ENCODE measurements at regions not wholly inside any gene's neighbourhood (a gene's known extent, or its start where the extent isn't known, plus 50 kb on each side); places are given as distances from the start of the nearest gene placed in this dataset.

DNA sequence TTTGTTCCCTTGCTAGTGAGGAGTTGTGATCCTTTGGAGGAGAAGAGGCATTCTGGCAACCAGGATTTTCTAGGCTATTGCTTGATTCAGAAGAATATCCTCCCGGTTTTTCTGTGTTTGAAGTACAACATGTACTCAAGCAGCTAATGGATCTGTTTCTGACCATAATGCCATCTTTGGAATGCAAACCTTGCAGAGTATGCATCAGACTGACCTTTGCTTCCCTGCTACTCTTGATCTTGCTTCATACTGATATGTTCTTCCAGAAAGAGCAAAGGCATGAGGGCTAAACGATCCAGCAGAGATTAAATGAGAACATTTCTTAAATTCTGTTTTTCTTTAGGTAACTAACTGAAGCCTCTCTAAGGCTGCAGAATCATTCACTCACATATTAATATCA is 265.4 kb upstream of the SLC7A11 start:
- TF ChIP-seq NFIC (IDR thresholded peaks at IDR 0.05) = no peak
- no peak for TF ChIP-seq EP300 (IDR thresholded peaks at IDR 0.05; ENCODE audit: borderline replicate concordance)
- no peak for TF ChIP-seq YY1 (IDR thresholded peaks at IDR 0.05; ENCODE audit: low read depth)
- no peak for TF ChIP-seq CEBPB (IDR thresholded peaks at IDR 0.05)
- TF ChIP-seq, protein P1, sequence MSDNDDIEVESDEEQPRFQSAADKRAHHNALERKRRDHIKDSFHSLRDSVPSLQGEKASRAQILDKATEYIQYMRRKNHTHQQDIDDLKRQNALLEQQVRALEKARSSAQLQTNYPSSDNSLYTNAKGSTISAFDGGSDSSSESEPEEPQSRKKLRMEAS (IDR thresholded peaks at IDR 0.05) = no peak
- TF ChIP-seq TEAD4 (IDR thresholded peaks at IDR 0.05) = no peak

DNA sequence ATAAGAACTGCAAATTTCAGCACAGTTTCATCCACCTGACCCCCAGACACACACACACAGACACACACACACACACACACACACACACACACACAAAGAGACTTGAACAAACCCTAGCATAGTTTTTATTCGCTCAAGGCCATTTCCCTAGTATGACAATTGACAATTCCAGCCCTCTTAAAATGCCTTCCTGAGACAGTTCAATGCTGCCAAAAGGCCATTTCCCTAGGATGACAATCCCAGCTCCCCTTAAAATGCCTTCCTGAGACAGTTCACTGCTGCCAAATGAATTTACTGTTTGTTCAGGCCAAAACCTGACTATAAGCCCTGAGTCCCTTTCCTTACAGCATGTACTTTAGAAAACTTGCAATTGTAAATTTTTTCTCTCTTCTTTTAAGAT is 259.5 kb upstream of the SLC7A11 start:
- TF ChIP-seq TEAD4 (IDR thresholded peaks at IDR 0.05) = no peak
- no peak for TF ChIP-seq RAD21 (IDR thresholded peaks at IDR 0.05; ENCODE audit: low read depth)
- no peak for TF ChIP-seq NFIC (IDR thresholded peaks at IDR 0.05)
- no peak for TF ChIP-seq TAF1 (IDR thresholded peaks at IDR 0.05; ENCODE audit: low read depth)
- TF ChIP-seq CREB1 (IDR thresholded peaks at IDR 0.05; ENCODE audit: low read depth) = no peak
- no peak for TF ChIP-seq TCF12 (IDR thresholded peaks at IDR 0.05; ENCODE audit: low read depth)
- no peak for TF ChIP-seq CEBPB (IDR thresholded peaks at IDR 0.05)
- no peak for TF ChIP-seq ZBTB7A (IDR thresholded peaks at IDR 0.05; ENCODE audit: low read depth)
- TF ChIP-seq, protein P2, sequence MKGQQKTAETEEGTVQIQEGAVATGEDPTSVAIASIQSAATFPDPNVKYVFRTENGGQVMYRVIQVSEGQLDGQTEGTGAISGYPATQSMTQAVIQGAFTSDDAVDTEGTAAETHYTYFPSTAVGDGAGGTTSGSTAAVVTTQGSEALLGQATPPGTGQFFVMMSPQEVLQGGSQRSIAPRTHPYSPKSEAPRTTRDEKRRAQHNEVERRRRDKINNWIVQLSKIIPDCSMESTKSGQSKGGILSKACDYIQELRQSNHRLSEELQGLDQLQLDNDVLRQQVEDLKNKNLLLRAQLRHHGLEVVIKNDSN (IDR thresholded peaks at IDR 0.05) = no peak
- TF ChIP-seq EP300 (IDR thresholded peaks at IDR 0.05; ENCODE audit: borderline replicate concordance) = no peak
- TF ChIP-seq, protein P1 (IDR thresholded peaks at IDR 0.05) = no peak
- no peak for TF ChIP-seq FOXM1 (IDR thresholded peaks at IDR 0.05; ENCODE audit: borderline replicate concordance, low read depth)

DNA sequence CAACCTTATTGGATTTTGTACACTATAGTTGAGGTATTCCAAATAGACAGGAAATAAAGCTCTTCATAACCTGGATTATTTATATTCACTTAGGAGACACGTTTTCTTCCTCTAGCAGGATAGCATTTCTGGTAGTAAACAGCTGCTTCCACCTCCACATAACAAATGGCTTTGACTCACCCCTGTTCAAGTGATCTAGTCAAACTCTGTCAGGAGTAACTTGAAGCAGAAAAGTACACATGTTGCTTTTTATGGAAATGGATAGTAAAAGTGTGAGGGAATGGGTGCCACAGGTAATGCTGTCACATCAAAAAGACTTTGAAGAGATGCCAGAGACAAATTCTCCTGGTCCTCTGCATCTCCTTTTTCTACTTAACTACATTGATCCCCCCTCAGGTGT is 258.7 kb upstream of the SLC7A11 start:
- no peak for TF ChIP-seq YY1 (IDR thresholded peaks at IDR 0.05; ENCODE audit: low read depth)
- TF ChIP-seq EP300 (IDR thresholded peaks at IDR 0.05; ENCODE audit: borderline replicate concordance) = no peak
- TF ChIP-seq CREB1 (IDR thresholded peaks at IDR 0.05; ENCODE audit: low read depth) = no peak
- TF ChIP-seq EGR1 (IDR thresholded peaks at IDR 0.05) = no peak
- TF ChIP-seq TCF12 (IDR thresholded peaks at IDR 0.05; ENCODE audit: low read depth) = no peak
- TF ChIP-seq ZBTB7A (IDR thresholded peaks at IDR 0.05; ENCODE audit: low read depth) = no peak
- TF ChIP-seq FOXM1 (IDR thresholded peaks at IDR 0.05; ENCODE audit: borderline replicate concordance, low read depth) = no peak
- TF ChIP-seq TAF1 (IDR thresholded peaks at IDR 0.05; ENCODE audit: low read depth) = no peak
- TF ChIP-seq RAD21 (IDR thresholded peaks at IDR 0.05; ENCODE audit: low read depth) = no peak
- TF ChIP-seq, protein P1 (IDR thresholded peaks at IDR 0.05) = no peak
- TF ChIP-seq, protein P2 (IDR thresholded peaks at IDR 0.05) = no peak
- TF ChIP-seq, protein P3, sequence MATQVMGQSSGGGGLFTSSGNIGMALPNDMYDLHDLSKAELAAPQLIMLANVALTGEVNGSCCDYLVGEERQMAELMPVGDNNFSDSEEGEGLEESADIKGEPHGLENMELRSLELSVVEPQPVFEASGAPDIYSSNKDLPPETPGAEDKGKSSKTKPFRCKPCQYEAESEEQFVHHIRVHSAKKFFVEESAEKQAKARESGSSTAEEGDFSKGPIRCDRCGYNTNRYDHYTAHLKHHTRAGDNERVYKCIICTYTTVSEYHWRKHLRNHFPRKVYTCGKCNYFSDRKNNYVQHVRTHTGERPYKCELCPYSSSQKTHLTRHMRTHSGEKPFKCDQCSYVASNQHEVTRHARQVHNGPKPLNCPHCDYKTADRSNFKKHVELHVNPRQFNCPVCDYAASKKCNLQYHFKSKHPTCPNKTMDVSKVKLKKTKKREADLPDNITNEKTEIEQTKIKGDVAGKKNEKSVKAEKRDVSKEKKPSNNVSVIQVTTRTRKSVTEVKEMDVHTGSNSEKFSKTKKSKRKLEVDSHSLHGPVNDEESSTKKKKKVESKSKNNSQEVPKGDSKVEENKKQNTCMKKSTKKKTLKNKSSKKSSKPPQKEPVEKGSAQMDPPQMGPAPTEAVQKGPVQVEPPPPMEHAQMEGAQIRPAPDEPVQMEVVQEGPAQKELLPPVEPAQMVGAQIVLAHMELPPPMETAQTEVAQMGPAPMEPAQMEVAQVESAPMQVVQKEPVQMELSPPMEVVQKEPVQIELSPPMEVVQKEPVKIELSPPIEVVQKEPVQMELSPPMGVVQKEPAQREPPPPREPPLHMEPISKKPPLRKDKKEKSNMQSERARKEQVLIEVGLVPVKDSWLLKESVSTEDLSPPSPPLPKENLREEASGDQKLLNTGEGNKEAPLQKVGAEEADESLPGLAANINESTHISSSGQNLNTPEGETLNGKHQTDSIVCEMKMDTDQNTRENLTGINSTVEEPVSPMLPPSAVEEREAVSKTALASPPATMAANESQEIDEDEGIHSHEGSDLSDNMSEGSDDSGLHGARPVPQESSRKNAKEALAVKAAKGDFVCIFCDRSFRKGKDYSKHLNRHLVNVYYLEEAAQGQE (IDR thresholded peaks at IDR 0.05; ENCODE audit: low read depth) = no peak
- no peak for TF ChIP-seq CEBPB (IDR thresholded peaks at IDR 0.05)
- no peak for TF ChIP-seq NFIC (IDR thresholded peaks at IDR 0.05)
- no peak for TF ChIP-seq TEAD4 (IDR thresholded peaks at IDR 0.05)

DNA sequence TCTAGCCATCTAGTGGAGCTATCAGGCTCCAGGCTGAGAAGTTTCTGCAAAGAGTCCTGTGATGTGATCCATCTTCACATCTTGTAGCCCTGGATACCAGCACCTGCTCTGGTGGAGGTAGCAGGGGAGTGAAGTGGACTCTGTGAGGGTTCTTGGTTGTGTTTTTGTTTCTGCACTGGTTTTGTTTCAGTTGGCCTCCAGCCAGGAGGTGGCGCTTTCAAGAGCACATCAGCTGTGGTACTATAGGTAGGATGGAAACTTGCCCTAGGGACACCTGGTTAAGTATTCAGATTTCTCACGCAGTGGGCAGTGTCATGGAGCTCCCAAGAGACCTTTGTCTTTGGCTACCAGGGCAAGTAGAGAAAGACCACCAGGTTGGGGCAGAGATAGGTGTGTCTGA is 257.5 kb upstream of the SLC7A11 start:
- TF ChIP-seq TAF1 (IDR thresholded peaks at IDR 0.05; ENCODE audit: low read depth) (no peak), CEBPB (IDR thresholded peaks at IDR 0.05) (no peak), EP300 (IDR thresholded peaks at IDR 0.05; ENCODE audit: borderline replicate concordance) (no peak), CREB1 (IDR thresholded peaks at IDR 0.05; ENCODE audit: low read depth) (no peak), NFIC (IDR thresholded peaks at IDR 0.05) (no peak)
- TF ChIP-seq, protein P2 (IDR thresholded peaks at IDR 0.05) = no peak

DNA sequence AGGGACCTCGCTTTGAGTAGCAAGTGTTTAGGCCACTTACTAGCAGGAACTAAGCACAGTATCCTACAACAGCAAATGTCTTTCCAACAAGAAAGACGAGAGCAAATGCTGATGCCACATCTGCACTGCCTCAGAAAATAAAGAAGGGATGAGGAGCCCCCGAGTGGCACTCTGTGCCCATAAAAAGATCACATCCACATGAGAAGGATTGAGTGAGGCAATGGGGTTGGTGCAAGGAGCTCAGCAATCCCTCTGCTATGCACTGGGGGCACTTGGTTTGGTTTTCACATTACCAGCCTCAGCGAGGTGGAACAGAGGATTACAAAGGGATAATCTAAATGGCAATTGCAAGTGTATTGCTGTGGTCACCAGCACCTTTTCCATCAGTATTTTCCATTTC is 252.8 kb upstream of the SLC7A11 start:
- TF ChIP-seq NFIC (IDR thresholded peaks at IDR 0.05) (no peak), RAD21 (IDR thresholded peaks at IDR 0.05; ENCODE audit: low read depth) (peak; percentile 36; the same call in 1 of the 2 replicates)

DNA sequence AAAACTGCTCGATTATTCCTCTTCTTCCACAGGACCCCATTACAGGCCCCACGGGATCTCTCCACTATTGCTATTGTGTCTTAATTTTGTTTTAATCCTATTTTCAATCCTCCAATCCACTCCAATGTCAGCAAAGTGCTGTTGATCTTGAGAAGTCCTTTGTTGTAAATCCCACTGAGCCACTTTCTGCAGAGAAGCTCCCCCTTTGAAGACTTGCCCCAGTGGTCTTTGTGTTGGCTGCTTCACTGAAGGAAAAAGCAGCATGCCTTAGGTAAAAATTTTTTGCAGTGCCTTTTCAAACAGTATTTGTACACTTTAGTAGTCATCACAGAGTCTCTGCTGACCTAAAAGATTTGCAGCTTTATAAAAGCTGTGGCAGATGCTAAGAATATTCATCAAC is 252.0 kb upstream of the SLC7A11 start:
- TF ChIP-seq TCF12 (IDR thresholded peaks at IDR 0.05; ENCODE audit: low read depth) (no peak), NFIC (IDR thresholded peaks at IDR 0.05) (no peak), TEAD4 (IDR thresholded peaks at IDR 0.05) (no peak), EP300 (IDR thresholded peaks at IDR 0.05; ENCODE audit: borderline replicate concordance) (no peak), TAF1 (IDR thresholded peaks at IDR 0.05; ENCODE audit: low read depth) (no peak), FOXM1 (IDR thresholded peaks at IDR 0.05; ENCODE audit: borderline replicate concordance, low read depth) (no peak), ZBTB7A (IDR thresholded peaks at IDR 0.05; ENCODE audit: low read depth) (no peak), RAD21 (IDR thresholded peaks at IDR 0.05; ENCODE audit: low read depth) (no peak), CEBPB (IDR thresholded peaks at IDR 0.05) (no peak), CREB1 (IDR thresholded peaks at IDR 0.05; ENCODE audit: low read depth) (no peak), EGR1 (IDR thresholded peaks at IDR 0.05) (no peak), YY1 (IDR thresholded peaks at IDR 0.05; ENCODE audit: low read depth) (no peak)
- TF ChIP-seq, protein P1 (IDR thresholded peaks at IDR 0.05) = no peak
- TF ChIP-seq, protein P3 (IDR thresholded peaks at IDR 0.05; ENCODE audit: low read depth) = no peak
- TF ChIP-seq, protein P2 (IDR thresholded peaks at IDR 0.05) = no peak

All from Ishikawa (cell line).